ENCODE measurements at regions not wholly inside any gene's neighbourhood (a gene's known extent, or its start where the extent isn't known, plus 50 kb on each side); places are given as distances from the start of the nearest gene placed in this dataset.

DNA sequence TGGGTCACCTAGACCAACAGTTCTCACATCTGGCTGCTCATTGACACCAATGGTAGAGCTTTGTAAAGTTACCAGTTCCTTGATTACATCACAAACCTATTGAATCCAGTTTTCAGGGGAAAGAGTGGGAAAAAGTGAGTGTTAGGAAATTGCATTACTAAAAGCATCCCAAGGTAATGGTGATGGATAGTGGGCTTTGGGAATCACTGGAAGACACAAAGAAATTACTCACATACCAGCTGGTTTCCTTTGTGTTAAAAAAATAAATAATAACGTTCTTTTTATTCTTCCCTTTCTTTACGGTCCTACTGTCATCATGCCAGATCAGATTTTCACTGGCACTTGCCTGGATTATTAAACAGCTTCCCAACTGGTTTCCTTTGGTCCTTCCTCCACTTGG is 370.7 kb downstream of the RFPL4B start (continued):
- TF ChIP-seq, protein P1, sequence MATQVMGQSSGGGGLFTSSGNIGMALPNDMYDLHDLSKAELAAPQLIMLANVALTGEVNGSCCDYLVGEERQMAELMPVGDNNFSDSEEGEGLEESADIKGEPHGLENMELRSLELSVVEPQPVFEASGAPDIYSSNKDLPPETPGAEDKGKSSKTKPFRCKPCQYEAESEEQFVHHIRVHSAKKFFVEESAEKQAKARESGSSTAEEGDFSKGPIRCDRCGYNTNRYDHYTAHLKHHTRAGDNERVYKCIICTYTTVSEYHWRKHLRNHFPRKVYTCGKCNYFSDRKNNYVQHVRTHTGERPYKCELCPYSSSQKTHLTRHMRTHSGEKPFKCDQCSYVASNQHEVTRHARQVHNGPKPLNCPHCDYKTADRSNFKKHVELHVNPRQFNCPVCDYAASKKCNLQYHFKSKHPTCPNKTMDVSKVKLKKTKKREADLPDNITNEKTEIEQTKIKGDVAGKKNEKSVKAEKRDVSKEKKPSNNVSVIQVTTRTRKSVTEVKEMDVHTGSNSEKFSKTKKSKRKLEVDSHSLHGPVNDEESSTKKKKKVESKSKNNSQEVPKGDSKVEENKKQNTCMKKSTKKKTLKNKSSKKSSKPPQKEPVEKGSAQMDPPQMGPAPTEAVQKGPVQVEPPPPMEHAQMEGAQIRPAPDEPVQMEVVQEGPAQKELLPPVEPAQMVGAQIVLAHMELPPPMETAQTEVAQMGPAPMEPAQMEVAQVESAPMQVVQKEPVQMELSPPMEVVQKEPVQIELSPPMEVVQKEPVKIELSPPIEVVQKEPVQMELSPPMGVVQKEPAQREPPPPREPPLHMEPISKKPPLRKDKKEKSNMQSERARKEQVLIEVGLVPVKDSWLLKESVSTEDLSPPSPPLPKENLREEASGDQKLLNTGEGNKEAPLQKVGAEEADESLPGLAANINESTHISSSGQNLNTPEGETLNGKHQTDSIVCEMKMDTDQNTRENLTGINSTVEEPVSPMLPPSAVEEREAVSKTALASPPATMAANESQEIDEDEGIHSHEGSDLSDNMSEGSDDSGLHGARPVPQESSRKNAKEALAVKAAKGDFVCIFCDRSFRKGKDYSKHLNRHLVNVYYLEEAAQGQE (IDR thresholded peaks at IDR 0.05; ENCODE audit: unreplicated experiment): no peak
- no peak for TF ChIP-seq ZNF114 (CRISPR knock-in tag; IDR thresholded peaks at IDR 0.05)
- TF ChIP-seq, protein P2, sequence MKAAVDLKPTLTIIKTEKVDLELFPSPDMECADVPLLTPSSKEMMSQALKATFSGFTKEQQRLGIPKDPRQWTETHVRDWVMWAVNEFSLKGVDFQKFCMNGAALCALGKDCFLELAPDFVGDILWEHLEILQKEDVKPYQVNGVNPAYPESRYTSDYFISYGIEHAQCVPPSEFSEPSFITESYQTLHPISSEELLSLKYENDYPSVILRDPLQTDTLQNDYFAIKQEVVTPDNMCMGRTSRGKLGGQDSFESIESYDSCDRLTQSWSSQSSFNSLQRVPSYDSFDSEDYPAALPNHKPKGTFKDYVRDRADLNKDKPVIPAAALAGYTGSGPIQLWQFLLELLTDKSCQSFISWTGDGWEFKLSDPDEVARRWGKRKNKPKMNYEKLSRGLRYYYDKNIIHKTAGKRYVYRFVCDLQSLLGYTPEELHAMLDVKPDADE (IDR thresholded peaks at IDR 0.05): no peak
- no peak for TF ChIP-seq CREB1 (CRISPR knock-in tag; IDR thresholded peaks at IDR 0.05; ENCODE audit: low read depth)
- no peak for TF ChIP-seq EZH2 (IDR thresholded peaks at IDR 0.05; ENCODE audit: low read depth, unreplicated experiment)
- TF ChIP-seq ZNF331 (CRISPR knock-in tag; IDR thresholded peaks at IDR 0.05; ENCODE audit: low read depth): no peak
- no peak for TF ChIP-seq STAT1 (IDR thresholded peaks at IDR 0.05; ENCODE audit: unreplicated experiment)
- TF ChIP-seq, protein P3, sequence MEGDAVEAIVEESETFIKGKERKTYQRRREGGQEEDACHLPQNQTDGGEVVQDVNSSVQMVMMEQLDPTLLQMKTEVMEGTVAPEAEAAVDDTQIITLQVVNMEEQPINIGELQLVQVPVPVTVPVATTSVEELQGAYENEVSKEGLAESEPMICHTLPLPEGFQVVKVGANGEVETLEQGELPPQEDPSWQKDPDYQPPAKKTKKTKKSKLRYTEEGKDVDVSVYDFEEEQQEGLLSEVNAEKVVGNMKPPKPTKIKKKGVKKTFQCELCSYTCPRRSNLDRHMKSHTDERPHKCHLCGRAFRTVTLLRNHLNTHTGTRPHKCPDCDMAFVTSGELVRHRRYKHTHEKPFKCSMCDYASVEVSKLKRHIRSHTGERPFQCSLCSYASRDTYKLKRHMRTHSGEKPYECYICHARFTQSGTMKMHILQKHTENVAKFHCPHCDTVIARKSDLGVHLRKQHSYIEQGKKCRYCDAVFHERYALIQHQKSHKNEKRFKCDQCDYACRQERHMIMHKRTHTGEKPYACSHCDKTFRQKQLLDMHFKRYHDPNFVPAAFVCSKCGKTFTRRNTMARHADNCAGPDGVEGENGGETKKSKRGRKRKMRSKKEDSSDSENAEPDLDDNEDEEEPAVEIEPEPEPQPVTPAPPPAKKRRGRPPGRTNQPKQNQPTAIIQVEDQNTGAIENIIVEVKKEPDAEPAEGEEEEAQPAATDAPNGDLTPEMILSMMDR (conservative IDR thresholded peaks at IDR 0.05; ENCODE audit: low read depth in 2 of 2): no peak

DNA sequence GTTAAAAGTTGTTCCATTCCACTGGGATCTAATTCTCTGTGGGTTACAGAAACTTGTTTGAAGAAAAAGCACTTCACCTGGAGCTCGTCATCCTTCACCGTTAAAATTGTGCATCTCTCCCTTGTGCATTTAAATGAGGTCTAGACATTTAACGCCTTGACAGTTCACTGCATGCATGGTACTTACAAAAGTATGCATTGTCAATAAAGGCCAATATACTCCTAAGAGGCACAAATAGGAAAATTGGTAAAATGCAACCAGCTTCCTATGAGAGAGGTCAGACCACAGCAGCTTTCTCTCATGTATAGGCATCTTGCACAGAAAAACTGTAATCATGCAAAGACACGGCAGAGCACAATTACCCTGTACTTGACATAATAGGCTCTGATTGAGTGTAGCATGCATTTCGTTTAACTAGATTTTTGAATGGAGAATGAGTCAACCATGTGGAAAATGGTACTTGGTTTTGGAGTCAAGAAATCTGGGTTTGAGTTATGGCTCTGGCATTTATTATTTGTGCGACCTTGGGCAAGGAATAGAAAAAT is 378.5 kb downstream of the RFPL4B start:
- no peaks in the 10 kb centered on the region for H3K27me3 ChIP-seq (ENCODE audit: insufficient read depth)
- no peaks in the 10 kb centered on the region for H3K79me2 ChIP-seq (replicated peaks; ENCODE audit: insufficient read depth)
- ATAC-seq (no peak), DNase-seq (ENCODE audit: low spot score) (no peak)
- H3K27ac Mint-ChIP-seq: no peak overlapping the region
- H3K9me2 ChIP-seq (ENCODE audit: insufficient read depth): no peaks in the 10 kb centered on the region
- no peak overlapping the region for H3K4me3 ChIP-seq
- H3F3A ChIP-seq (replicated peaks; ENCODE audit: low read depth): no peaks in the 10 kb centered on the region
- no peaks in the 10 kb centered on the region for H3K4me1 ChIP-seq (ENCODE audit: insufficient read depth)
- H3K27ac ChIP-seq (ENCODE audit: low read depth): no peak overlapping the region
- no peaks in the 10 kb centered on the region for H3K4me1 Mint-ChIP-seq
- H3K9me3 Mint-ChIP-seq: no peaks in the 10 kb centered on the region
- H3K27me3 Mint-ChIP-seq (ENCODE audit: insufficient read depth, low read depth, poor library complexity): peaks cover 2% of the 10 kb centered on the region
- no peaks in the 10 kb centered on the region for H3K36me3 Mint-ChIP-seq (ENCODE audit: low read depth)
- H4K20me1 ChIP-seq (replicated peaks; ENCODE audit: insufficient read depth): no peaks in the 10 kb centered on the region
- no peak overlapping the region for H3K4me2 ChIP-seq
- no peak overlapping the region for H3K4me3 Mint-ChIP-seq
- no peak overlapping the region for H2AFZ ChIP-seq
- H3K36me3 ChIP-seq (ENCODE audit: insufficient read depth): no peaks in the 10 kb centered on the region
- TF ChIP-seq NANOG (IDR thresholded peaks at IDR 0.05; ENCODE audit: borderline replicate concordance) (no peak), ZNF114 (CRISPR knock-in tag; IDR thresholded peaks at IDR 0.05) (no peak), POLR2AphosphoS5 (IDR thresholded peaks at IDR 0.05; ENCODE audit: low read depth) (no peak), JUNB (IDR thresholded peaks at IDR 0.05; ENCODE audit: unreplicated experiment) (no peak), CREB1 (CRISPR knock-in tag; IDR thresholded peaks at IDR 0.05; ENCODE audit: low read depth) (no peak), EZH2phosphoT487 (IDR thresholded peaks at IDR 0.05; ENCODE audit: unreplicated experiment) (no peak)
- TF ChIP-seq, protein P2 (IDR thresholded peaks at IDR 0.05): no peak
- TF ChIP-seq, protein P1 (IDR thresholded peaks at IDR 0.05; ENCODE audit: unreplicated experiment): no peak
- TF ChIP-seq, protein P3 (conservative IDR thresholded peaks at IDR 0.05; ENCODE audit: low read depth in 2 of 2): no peak
